HG03520 (cell line): ENCODE measurements at regions not wholly inside any gene's neighbourhood (a gene's known extent, or its start where the extent isn't known, plus 50 kb on each side); places are given as distances from the start of the nearest gene placed in this dataset.

Source experiments
- ATAC-seq: cut with Tn5 transposase; IDR thresholded peaks from one replicate; pipeline ENCODE4 v1.9.1; 2021; ENCODE audit warnings: mild to moderate bottlenecking, moderate library complexity; ENCODE audit not compliant: unreplicated experiment

DNA sequence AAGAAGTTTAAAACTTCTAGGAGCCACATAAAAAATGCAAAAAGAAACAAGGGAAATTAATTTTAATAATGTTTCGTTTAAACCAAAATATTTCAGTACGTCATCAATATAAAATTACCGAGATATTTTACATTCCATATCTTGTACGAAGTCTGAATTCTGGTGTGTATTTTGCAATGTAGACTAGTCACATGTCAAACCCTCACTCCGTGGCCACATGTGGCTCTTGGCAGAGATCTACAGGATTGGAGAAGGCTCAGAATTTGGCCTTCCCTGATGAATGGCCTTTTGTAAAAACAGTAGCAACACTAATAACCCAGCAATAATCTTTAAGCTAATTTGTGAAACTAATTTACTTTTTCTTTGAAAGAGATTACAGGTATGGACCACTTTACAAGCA, 217.1 kb downstream of the PRL start:
- no peak for ATAC-seq

DNA sequence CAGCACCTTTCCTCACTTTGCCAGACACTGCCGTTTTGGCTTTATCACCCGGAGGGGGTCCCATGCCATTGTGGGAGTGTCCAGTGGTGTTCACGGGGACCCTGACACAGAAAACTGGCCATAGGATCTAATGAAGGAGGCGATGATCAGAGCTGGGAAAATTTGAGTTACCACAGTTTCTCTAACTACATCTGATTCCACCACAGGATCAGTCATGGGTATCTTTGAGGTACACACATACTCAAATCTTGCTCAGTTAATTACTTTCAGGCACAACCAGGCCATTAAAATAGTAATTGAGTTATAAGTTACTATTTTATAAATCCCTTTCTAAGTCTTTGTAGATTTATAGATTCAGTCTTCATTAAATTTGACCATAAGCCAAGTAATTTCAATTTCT, 215.1 kb downstream of the PRL start:
- ATAC-seq, result no peak

DNA sequence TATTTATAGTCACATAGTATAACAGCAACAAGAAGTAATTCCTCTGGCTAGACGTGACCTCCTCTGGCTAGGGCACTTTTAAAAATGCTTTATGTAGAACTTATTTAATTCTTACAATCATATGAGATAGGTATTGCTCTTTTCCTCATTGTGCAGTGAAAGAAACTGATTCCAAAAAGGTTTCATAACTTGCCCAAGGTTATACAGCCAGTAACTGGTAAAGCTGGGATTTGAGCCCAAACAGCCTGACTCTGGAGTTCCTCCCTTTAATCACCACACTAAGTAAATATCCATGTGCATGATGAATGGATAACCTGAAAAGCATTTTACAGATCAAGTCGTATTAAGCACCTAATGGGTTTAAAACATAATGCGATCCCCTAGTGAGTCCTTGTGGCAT, 214.6 kb downstream of the PRL start:
- no peak for ATAC-seq

DNA sequence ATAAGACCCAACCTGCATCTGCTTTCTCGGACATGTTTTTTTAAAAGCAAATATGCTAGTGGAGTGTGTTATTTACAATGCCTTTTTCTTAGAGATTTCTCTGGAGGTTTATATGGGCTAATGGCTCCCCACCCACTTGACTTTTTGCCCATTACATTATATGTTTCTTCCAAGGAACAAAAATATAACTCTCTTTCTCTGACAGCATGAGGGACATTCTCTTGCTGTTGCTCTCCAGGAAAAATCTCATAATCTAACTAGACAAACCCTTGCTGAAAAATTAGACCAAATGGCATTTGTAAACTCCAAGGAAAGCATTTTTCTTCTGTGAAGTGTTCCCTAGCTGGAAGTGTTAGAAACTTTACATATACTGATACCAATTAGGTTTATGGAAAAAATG, 213.7 kb downstream of the PRL start:
- no peak for ATAC-seq

DNA sequence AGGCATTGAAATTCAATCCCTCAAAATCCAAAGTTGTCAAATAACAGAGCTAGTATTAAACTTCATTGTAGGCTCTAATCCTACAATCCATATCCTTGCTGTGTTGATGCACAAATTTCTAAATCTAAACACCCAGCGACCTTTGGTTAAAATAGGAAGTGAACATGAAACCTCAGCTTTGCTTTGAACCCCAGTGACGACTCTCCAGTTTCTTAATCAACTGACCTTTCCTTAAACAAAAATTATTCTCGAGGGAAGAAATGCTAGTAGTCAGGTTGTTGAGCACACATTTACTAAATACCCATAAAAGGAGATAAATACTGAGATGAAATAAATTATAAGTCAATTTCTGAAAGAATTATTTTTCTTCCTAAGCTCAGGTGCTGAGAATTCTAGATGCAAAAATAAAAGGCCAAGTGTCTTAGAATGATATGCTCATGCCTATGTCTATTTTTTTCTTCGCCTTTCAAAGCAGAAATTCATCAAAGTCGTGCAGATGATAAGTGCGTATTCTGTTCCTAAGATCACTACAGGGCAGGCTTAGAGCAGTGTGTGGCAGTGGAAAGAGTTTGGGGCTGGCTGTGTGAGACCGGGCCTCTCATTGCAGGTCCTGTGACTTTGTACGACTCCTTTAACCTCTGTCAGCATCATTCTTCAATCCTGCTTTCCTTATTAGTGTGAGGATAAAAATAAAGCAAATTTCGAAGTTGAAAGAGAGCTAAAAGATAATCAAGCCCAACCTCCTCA, 208.7 kb downstream of the PRL start:
- ATAC-seq, result no peak

DNA sequence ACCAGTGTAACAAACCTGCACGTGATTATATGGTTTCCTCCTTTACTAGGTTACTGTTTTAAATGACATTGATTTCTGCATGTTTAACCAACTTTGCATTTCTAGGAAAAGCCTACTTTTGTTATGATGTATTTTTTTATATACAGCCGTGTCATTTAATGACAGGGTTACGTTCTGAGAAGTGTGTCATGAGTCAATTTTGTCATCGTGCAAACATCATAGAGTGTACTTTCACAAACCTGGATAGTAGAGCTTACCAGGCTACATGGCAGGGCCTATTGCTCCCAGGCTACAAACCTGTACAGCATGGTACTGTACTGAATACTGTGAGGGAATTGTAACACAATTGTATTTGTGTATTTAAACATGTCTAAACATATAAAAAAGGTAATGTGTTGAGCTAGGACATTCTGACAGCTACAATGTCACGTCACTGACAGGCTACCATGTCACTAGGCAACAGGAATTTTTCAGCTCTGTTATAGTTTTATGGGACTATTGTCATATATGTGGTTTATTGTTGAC, 205.3 kb downstream of the PRL start:
- no peak for ATAC-seq

DNA sequence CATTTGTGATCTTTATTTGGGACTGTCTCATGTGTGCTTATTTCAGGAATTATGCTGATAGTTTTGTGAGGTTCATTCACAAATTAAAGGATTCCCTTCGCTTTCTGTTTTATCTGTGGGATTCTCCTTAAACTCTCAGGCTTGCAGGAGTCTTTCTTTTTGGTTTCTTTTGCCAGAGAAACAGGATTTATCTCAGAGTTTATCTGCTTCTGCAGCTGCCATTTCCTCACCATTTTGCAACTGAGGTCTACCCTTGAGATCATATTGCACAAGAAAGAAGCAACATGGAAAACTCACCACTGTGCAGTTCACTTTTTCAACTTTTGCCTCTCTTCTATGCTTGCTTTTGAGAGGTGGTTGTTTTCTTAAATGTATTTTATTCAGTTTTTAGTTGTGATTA, 201.0 kb downstream of the PRL start:
- ATAC-seq, result no peak

DNA sequence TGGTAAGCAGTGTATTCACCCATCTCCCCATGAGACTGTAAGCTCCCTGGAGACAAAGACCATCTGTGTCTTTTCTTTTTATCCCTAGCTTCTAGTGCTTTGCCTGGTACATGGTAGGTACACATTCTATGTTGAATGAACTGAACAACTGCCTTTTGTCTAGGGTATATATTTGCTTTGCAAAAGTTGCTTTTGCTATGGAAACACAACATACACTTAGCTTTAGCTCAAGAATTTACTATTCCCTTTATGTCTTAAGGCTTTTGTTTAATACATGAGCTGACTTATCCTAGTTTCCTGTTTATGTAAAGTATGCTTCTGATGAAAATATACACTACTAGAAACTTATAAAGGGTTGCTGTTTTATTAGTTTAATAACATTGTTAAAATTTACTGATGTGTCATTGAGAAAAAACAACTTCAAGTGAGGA, 198.2 kb downstream of the PRL start:
- ATAC-seq, result no peak

DNA sequence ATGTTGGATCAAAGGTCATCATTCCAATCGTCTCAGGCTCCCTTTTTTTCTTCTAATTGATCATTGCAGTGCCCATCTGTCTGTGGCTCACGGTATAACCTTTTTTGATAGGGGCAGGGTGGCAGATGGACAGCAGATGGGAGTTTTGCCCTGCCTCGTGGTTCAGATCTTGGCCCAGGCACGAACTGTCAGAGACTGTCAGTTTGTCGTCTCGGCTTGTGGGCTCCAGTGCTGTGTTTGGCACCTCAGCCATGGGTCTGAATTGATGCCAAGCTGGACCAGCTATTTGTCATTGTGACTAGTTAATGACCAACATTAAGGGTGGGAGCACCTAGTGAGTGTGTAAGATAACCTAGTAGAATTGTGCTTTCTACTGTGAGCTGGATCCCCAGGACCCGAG, 197.6 kb downstream of the PRL start:
- no peak for ATAC-seq

DNA sequence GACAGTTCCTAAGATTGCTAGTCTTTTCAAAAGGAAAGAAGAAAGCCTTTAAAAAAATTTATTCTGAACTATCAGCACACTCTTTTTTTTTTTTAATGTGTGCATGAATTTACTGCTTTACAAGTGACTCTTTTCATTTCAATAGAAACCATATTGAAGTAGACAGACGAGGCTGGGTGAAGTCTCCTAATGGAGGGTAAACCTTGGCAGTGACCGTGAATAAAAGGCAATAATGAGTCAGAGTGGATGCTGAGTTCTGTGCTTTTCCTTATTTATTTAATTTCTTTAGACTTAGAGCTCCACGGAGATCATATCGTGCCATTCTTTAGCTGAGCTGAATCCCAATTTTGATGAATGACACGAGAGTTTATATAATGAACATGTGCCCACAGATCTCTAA, 196.9 kb downstream of the PRL start:
- no peak for ATAC-seq

DNA sequence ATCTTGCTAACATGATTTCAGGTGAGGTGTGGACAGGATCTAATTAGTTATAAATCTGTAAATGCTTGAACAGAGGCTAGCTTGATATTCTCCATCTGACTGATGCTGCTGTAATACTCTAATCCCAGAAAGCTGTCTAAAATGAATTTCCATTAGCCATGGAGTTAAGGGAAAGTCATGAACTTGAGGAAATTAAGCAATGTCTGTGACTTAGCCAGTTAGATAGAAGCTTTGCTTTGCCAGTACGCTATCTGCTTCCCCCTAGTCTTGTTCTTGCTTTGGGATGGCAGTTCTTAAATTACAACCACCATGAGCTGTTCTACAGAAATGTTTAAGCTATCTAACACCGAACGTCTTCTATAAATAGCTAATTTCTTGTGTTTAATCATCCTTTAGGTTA, 195.7 kb downstream of the PRL start:
- no peak for ATAC-seq

DNA sequence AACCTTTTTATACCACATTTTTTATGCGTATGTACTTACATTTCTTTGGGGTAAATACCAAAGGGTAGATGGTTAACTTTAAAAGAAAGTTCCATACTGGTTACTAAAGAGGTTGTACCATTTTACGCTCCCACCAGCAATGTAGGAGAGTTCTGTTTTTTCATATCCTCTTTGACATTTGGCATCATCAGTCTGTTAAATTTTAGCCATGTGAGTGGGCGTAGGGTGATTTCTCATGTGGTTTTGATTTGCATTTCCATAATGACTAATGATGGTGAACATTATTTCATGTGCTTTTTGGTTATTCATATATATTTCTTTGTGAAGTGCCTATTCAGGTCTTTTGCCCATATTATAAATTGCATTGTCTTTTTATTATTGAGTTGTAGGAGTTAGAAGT, 194.2 kb downstream of the PRL start:
- ATAC-seq, result peak; percentile 84

DNA sequence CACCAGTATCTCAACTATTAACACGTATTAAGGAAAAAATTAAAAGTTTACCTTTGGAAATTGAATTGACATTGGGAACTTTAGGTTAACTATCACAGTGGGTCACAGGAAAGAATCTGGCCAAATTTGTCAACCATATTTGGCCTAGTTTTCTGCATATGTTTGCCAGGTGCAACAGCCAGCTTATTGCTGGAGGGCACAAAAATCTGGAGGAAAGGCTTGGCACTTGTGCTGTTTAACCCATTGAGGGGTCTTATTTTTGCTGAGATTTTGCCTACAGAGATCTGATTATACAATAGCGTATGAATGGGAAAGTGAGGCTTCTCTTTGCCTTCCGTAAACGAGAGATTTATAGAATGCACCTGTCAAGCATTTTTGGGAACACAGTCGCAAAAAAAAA, 190.4 kb downstream of the PRL start:
- no peak for ATAC-seq

DNA sequence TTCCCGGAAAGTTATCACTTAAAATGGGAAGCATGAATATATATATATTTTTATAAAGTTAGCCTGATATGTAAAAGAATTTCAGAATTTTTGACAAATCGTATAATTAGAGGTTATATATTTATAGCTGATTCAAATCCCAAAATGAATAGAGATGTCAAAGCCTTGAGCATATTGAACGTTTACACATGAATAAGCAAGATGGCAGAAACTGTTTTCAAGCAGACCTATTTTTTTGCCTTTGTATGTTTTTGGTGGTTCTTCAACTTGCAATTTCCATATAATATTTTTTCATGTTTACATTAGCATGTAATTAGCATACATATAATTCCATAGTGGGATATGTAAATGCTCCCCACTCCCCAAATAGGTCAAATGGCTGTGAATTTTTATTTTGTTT, 189.9 kb downstream of the PRL start:
- no peak for ATAC-seq

DNA sequence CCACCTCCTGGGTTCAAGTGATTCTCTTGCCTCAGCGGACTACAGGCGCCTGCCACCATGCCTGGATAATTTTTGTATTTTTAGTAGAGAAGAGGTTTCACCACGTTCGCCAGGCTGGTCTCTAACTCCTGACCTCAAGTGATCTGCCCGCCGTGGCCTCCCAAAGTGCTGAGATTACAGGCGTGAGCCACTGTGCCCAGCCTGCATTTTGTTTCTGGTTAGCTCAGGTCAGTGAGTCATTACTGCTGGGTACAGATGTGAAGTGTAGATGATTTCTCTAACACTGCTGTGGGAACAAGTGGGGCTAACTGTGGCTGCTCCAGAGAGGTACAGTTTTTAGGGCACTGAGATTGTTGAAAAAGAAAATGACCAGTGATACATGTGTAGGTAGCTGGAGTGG, 188.6 kb downstream of the PRL start:
- no peak for ATAC-seq

DNA sequence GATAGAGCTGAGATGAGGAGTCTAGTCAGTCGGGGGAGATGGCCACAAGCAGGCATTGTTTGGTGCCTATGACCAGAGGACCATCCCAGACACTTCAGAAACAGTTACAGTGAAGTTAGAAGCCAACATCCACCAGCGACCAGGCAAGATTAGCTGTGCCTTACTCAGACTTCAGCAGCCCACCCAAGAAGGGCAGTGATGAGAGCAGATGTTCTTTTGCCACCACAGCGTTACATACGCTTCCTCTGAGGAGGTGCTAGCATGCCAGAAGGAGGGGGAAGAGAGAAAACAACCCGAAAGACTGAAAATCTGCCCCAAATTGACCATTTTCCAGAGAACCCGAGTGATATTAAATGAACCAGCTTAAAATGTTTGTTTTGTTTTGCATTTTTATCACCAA, 186.8 kb downstream of the PRL start:
- ATAC-seq, result no peak

DNA sequence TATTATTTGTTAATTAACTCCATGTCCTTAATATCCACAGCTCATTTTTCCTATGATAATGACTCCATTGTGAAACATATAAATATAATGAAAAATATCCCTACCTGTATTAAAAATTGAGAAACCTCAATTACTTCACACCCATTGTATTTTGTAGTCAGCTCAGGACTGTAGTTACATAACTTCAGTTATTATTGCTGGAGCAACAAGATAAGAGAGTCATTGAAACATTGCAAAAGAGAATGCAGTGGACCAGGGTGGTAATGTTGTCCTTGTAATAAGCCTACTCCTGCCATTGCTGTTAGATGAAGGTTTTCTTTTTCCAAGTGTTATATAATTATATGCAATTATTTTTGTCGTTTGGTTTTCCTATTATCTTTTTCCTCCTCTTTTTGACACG, 184.4 kb downstream of the PRL start:
- ATAC-seq, result no peak

DNA sequence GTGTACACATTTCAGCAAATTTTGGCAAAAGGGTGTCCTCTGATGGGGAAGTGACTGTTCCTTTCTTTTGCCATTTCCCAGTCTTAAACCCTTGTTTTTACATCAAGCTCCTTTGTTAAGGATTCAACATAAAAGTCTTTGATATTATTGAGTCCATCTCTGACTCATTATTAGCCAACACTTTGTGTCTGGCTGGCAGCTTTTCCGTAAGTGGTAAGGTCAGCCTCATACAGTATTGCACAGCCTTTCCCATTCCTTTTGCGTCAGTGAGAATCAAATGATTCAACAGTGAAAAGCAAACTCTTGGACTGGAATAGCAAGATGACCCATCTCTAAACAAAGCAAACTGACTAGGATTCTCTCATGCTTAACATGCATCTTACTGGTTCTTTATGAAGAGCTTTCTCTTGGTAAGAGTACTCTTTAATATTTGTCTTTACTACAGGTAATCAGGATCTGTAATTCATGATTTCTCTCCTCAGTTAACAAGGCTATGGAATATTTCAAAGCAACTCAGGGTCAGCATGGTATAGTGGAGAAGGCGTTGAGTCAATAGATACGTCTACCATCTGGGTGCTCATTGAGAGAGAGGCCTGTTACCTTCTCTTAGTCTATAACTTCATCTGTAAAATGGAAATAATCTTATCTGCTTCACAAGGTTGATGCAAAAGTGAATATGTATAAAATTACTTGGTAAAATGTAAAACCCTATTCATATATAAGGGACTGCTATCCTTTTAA, 183.6 kb downstream of the PRL start:
- no peak for ATAC-seq

DNA sequence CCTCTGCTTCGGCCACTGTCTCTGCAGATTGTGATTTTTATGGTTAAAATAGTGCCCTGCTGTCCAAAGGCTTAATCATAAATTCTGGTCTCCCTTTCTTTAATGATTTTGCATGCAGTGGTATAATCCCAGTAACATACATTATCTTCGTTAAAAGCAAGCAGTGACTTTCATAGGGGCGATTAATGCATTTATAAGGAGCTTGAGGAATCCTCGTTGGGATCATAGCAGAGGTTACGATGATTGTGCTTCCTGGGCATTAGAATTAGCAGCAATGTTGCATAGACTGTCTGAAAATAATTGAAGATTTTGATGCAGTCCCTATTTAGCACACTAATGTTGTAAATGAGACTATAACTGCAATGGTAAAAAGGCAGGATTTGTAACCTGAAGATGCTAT, 181.3 kb downstream of the PRL start:
- ATAC-seq, result no peak

DNA sequence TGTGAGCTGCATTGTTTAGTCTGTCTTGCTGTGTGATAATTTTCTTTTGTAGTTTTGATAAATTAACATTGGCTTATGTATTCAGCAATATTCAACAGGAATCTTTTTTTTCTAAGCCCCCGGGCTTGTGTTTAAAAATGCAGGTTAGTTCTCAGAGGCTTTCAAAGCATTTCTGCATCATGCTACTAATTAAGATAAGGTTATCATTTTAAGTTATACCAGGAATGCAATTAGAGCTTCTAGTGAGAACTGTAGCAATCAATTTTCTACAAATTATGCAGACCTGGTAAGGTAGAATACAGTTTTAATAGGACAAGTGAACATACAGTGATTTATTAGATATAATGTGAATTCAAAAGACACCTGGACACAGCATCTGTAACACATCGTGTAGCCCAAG, 179.2 kb downstream of the PRL start:
- no peak for ATAC-seq

DNA sequence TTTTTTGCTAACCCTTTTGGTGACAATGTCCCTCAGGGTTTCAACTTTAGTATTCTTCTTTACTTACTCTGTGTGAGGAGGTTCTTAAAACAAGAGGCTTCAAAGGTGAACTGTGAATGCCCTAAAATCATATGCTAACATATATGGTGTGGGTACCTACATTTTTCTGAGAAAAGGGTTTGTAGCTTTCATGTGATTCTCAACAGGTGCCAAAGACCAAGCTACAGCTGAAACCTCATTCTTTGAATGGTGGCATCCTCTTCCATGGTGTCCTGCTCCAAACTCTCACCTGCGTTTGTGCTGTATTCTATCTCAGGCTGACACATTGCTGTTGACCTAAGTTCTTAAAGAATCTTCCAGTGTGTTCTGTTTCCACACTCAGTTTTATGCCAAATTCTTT, 177.3 kb downstream of the PRL start:
- no peak for ATAC-seq

DNA sequence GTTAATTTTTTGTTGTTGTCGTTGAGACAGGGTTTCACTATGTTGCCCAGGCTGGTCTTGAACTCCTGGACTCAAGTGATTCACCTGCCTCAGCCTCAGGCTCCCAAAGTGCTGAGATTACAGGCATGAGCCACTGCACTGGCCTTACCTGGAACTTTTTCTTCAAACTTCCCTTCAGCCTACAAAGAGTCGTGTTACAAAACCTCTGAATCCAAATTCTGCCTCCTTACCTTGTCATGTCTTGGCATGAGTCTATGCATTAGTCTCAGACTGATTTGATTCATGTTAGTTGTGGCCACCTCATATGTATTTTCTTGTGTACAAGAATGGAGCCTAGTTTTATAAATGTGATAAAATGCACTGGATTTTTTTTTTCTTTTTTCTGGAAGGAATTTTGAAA, 172.1 kb downstream of the PRL start:
- ATAC-seq, result no peak
